Caco-2 (cell line): ENCODE measurements at regions not wholly inside any gene's neighbourhood (a gene's known extent, or its start where the extent isn't known, plus 50 kb on each side); places are given as distances from the start of the nearest gene placed in this dataset.

ENCODE experiments used
- BruUV-seq: library from RNA; stranded (reverse); fragments of 400-500 nt; replicated peaks from 2 replicates; lab custom pipeline; 2021; lab: Mats Ljungman, UMichigan
- CTCF ChIA-PET: fragments of 300-600 bp; sonication (Branson Sonifier 250); formaldehyde crosslinking; loops from one replicate; lab custom pipeline; 2022; ENCODE audit warnings: antibody characterized with exemption; lab: Charles Lee
- POLR2A ChIA-PET: fragments of 300-600 bp; sonication (Branson Sonifier 250); formaldehyde crosslinking; loops from one replicate; lab custom pipeline; 2022; ENCODE audit warnings: antibody characterized with exemption; lab: Charles Lee
- DNase-seq, 2 experiments: peaks; one replicate each; pipeline versions ENCODE4 v3.0.0 to v3.0.0-alpha.2; 2020 to 2022
- H3K27me3 ChIP-seq: replicated peaks from 2 replicates; pipeline ENCODE4 v1.6.0; 2011; ENCODE audit warnings: low read length; ENCODE audit not compliant: control insufficient read depth, insufficient read depth
- H3K36me3 ChIP-seq: 2 replicates; pipeline ENCODE4 v1.5.1; 2011; ENCODE audit warnings: low read length; ENCODE audit not compliant: control insufficient read depth, insufficient read depth
- H3K4me1 ChIP-seq: fragments of 250-450 bp; sonication (Bioruptor Pico); 2 replicates; pipeline ENCODE4 v1.5.1; 2020; ENCODE audit warnings: mild to moderate bottlenecking
- H3K4me3 ChIP-seq: 2 replicates; pipeline ENCODE4 v1.5.1; 2011; ENCODE audit warnings: low read depth, mild to moderate bottlenecking, control low read depth, low read length
- H3K9me3 ChIP-seq: fragments of 250-450 bp; sonication (Bioruptor Pico); 2 replicates; pipeline ENCODE4 v1.5.1; 2020; ENCODE audit warnings: mild to moderate bottlenecking, moderate library complexity
- H3K27ac Mint-ChIP-seq: one replicate; pipeline ENCODE4 v1.8.0; 2022; ENCODE audit warnings: mixed read lengths; ENCODE audit not compliant: unreplicated experiment
- H3K27me3 Mint-ChIP-seq: one replicate; pipeline ENCODE4 v1.8.0; 2022; ENCODE audit warnings: mixed read lengths; ENCODE audit not compliant: insufficient read depth, unreplicated experiment
- H3K36me3 Mint-ChIP-seq: one replicate; pipeline ENCODE4 v1.8.0; 2022; ENCODE audit warnings: mild to moderate bottlenecking, mixed read lengths; ENCODE audit not compliant: insufficient read depth, unreplicated experiment
- H3K4me1 Mint-ChIP-seq: one replicate; pipeline ENCODE4 v1.8.0; 2022; ENCODE audit warnings: low read depth, mixed read lengths; ENCODE audit not compliant: unreplicated experiment
- H3K4me3 Mint-ChIP-seq: one replicate; pipeline ENCODE4 v1.8.0; 2022; ENCODE audit warnings: mild to moderate bottlenecking, moderate library complexity, mixed read lengths; ENCODE audit not compliant: unreplicated experiment
- H3K9me3 Mint-ChIP-seq: one replicate; pipeline ENCODE4 v1.8.0; 2022; ENCODE audit warnings: mixed read lengths; ENCODE audit not compliant: unreplicated experiment
- intact Hi-C: fragments of 100-400 bp; cut with micrococcal nuclease; formaldehyde crosslinking; loops from one replicate; pipeline ENCODE4 v1.10.0; 2022; ENCODE audit not compliant: unreplicated experiment
- TF ChIP-seq, protein P1 (sequence below), 2 experiments: fragments of 200-600 bp in 1 of 2; IDR thresholded peaks; 1 replicate in 1 of 2; 2 replicates in 1 of 2; pipeline versions ENCODE4 v1.5.1 to v1.8.0; 2011 to 2022; ENCODE audit warnings: antibody characterized with exemption in 1 of 2, control low read depth in 1 of 2, inconsistent platforms in 1 of 2, low read depth in 1 of 2, low read length in 1 of 2, mild to moderate bottlenecking in 1 of 2, moderate library complexity in 1 of 2; ENCODE audit not compliant: insufficient read depth in 1 of 2, severe bottlenecking in 1 of 2, unreplicated experiment in 1 of 2

- Histone ChIP-seq H3K9me3 (no peaks in the 10 kb centered on the region), H3K36me3 (no peaks in the 10 kb centered on the region), H3K4me3 (no peak overlapping the region), H3K4me1 (no peaks in the 10 kb centered on the region), H3K27me3 (no peaks in the 10 kb centered on the region)
- ChIA-PET CTCF (no interaction called here), POLR2A (no interaction called here)
- DNase-seq = no peak
- Mint-ChIP-seq H3K4me1 (no peaks in the 10 kb centered on the region), H3K27me3 (peaks cover 2% of the 10 kb centered on the region), H3K27ac (no peak overlapping the region), H3K36me3 (no peaks in the 10 kb centered on the region), H3K9me3 (no peaks in the 10 kb centered on the region), H3K4me3 (no peak overlapping the region)
- intact Hi-C loops = no loop called here
- TF ChIP-seq, protein P1, sequence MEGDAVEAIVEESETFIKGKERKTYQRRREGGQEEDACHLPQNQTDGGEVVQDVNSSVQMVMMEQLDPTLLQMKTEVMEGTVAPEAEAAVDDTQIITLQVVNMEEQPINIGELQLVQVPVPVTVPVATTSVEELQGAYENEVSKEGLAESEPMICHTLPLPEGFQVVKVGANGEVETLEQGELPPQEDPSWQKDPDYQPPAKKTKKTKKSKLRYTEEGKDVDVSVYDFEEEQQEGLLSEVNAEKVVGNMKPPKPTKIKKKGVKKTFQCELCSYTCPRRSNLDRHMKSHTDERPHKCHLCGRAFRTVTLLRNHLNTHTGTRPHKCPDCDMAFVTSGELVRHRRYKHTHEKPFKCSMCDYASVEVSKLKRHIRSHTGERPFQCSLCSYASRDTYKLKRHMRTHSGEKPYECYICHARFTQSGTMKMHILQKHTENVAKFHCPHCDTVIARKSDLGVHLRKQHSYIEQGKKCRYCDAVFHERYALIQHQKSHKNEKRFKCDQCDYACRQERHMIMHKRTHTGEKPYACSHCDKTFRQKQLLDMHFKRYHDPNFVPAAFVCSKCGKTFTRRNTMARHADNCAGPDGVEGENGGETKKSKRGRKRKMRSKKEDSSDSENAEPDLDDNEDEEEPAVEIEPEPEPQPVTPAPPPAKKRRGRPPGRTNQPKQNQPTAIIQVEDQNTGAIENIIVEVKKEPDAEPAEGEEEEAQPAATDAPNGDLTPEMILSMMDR (IDR thresholded peaks at IDR 0.05; ENCODE audit: insufficient read depth in 1 of 2, low read depth in 1 of 2, low read length in 1 of 2, severe bottlenecking in 1 of 2, unreplicated experiment in 1 of 2) = no peak
- no TSS peak for BruUV-seq
These were observed 866.5 kb upstream of the GHITM start for GRCh38 chr10:83272666-83273434.

- intact Hi-C loops = no loop called here
- BruUV-seq = no TSS peak
- Mint-ChIP-seq H3K9me3 (no peaks in the 10 kb centered on the region), H3K4me3 (no peak overlapping the region), H3K27me3 (peaks cover 3% of the 10 kb centered on the region), H3K4me1 (no peaks in the 10 kb centered on the region), H3K36me3 (no peaks in the 10 kb centered on the region), H3K27ac (no peak overlapping the region)
- CTCF ChIA-PET = no interaction called here
- Histone ChIP-seq H3K4me3 (no peak overlapping the region), H3K36me3 (no peaks in the 10 kb centered on the region), H3K27me3 (no peaks in the 10 kb centered on the region), H3K4me1 (no peaks in the 10 kb centered on the region), H3K9me3 (no peaks in the 10 kb centered on the region)
- POLR2A ChIA-PET = no interaction called here
- no peak for DNase-seq
- TF ChIP-seq, protein P1 (IDR thresholded peaks at IDR 0.05; ENCODE audit: insufficient read depth in 1 of 2, low read depth in 1 of 2, low read length in 1 of 2, severe bottlenecking in 1 of 2, unreplicated experiment in 1 of 2) = no peak
These were observed 865.2 kb upstream of the GHITM start for GRCh38 chr10:83274088-83274487.

DNA sequence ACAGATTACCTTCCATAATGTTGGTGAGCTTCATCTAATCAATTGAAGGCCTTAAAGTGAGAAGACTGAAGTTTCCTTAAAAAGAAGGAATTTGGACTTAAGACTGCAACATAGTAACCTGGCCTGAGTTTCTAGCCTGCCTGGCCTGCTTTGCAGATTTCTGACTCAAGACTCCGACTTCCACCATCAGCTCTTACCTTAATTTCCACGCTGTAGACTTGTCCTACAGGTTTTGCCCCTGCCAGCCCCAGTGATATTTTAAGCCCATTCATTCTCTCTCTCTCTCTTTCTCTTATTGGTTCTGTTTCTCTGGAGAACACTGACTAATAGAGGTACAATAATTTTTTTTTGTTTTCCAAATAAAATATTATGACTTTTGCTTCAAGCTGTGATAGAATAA lies 862.3 kb upstream of the GHITM start:
- no peaks in the 10 kb centered on the region for H3K36me3 Mint-ChIP-seq
- ChIA-PET CTCF (no interaction called here), POLR2A (no interaction called here)
- H3K4me3 ChIP-seq = no peak overlapping the region
- no peaks in the 10 kb centered on the region for H3K27me3 ChIP-seq
- H3K4me3 Mint-ChIP-seq = no peak overlapping the region
- no peaks in the 10 kb centered on the region for H3K9me3 ChIP-seq
- no TSS peak for BruUV-seq
- H3K27me3 Mint-ChIP-seq = peaks cover 3% of the 10 kb centered on the region
- no peaks in the 10 kb centered on the region for H3K4me1 ChIP-seq
- TF ChIP-seq, protein P1 (IDR thresholded peaks at IDR 0.05; ENCODE audit: insufficient read depth in 1 of 2, low read depth in 1 of 2, low read length in 1 of 2, severe bottlenecking in 1 of 2, unreplicated experiment in 1 of 2) = no peak
- no peaks in the 10 kb centered on the region for H3K9me3 Mint-ChIP-seq
- H3K4me1 Mint-ChIP-seq = no peaks in the 10 kb centered on the region
- intact Hi-C loops = no loop called here
- no peak overlapping the region for H3K27ac Mint-ChIP-seq
- no peak for DNase-seq
- H3K36me3 ChIP-seq = no peaks in the 10 kb centered on the region
